ENCODE measurements at regions not wholly inside any gene's neighbourhood (a gene's known extent, or its start where the extent isn't known, plus 50 kb on each side); places are given as distances from the start of the nearest gene placed in this dataset.

GRCh38 chr3:5861151-5861550 is 673.6 kb downstream of the EDEM1 start:
- Mint-ChIP-seq H3K27me3 (ENCODE audit: low read depth in 2 of 2) (no peaks in the 10 kb centered on the region), H3K36me3 (no peaks in the 10 kb centered on the region), H3K4me3 (no peak overlapping the region), H3K27ac (no peak overlapping the region), H3K9me3 (peaks cover 8% of the 10 kb centered on the region in 2 donors), H3K4me1 (no peaks in the 10 kb centered on the region)
- 87% methylated on average over 2 of the region's 3 CpGs for WGBS (ENCODE audit: insufficient coverage)
- H3K27ac ChIP-seq (ENCODE audit: low read length): no peak overlapping the region
- no peak for DNase-seq
- no peak overlapping the region for H3K4me3 ChIP-seq (ENCODE audit: low read length)
- H3K9me3 ChIP-seq (ENCODE audit: control insufficient read depth, insufficient read depth, low read length): no peaks in the 10 kb centered on the region
- no peak for ATAC-seq
- intact Hi-C loops (cut with micrococcal nuclease): no loop called here
- no peaks in the 10 kb centered on the region for H3K27me3 ChIP-seq (ENCODE audit: control insufficient read depth, insufficient read depth, low read length)
- no peaks in the 10 kb centered on the region for H3K4me1 ChIP-seq (ENCODE audit: control insufficient read depth, insufficient read depth, low read length)
- no peak for TF ChIP-seq CTCF (IDR thresholded peaks at IDR 0.05)
- no peaks in the 10 kb centered on the region for H3K36me3 ChIP-seq (ENCODE audit: control insufficient read depth, insufficient read depth, low read length)

GRCh38 chr3:5874931-5875341 is 687.4 kb downstream of the EDEM1 start:
- WGBS (ENCODE audit: insufficient coverage): 93% methylated on average over 2 of the region's 2 CpGs
- no peak for DNase-seq
- peaks cover 2 to 11% of the 10 kb centered on the region in 2 donors for H3K9me3 Mint-ChIP-seq
- no peaks in the 10 kb centered on the region for H3K36me3 Mint-ChIP-seq
- H3K9me3 ChIP-seq (ENCODE audit: control insufficient read depth, insufficient read depth, low read length): no peaks in the 10 kb centered on the region
- H3K4me3 Mint-ChIP-seq: no peak overlapping the region
- H3K27ac ChIP-seq (ENCODE audit: low read length): no peak overlapping the region
- no peak overlapping the region for H3K4me3 ChIP-seq (ENCODE audit: low read length)
- no peaks in the 10 kb centered on the region for H3K4me1 ChIP-seq (ENCODE audit: control insufficient read depth, insufficient read depth, low read length)
- H3K27me3 Mint-ChIP-seq (ENCODE audit: low read depth in 2 of 2): no peaks in the 10 kb centered on the region
- TF ChIP-seq CTCF (IDR thresholded peaks at IDR 0.05): no peak
- intact Hi-C loops (cut with micrococcal nuclease): no loop called here
- H3K4me1 Mint-ChIP-seq: no peaks in the 10 kb centered on the region
- no peak for ATAC-seq
- H3K27me3 ChIP-seq (ENCODE audit: control insufficient read depth, insufficient read depth, low read length): no peaks in the 10 kb centered on the region
- H3K27ac Mint-ChIP-seq: no peak overlapping the region
- H3K36me3 ChIP-seq (ENCODE audit: control insufficient read depth, insufficient read depth, low read length): no peaks in the 10 kb centered on the region

GRCh38 chr3:5888851-5889250 is 701.3 kb downstream of the EDEM1 start:
- no peak for TF ChIP-seq CTCF (IDR thresholded peaks at IDR 0.05)

GRCh38 chr3:5889374-5889773 is 701.9 kb downstream of the EDEM1 start:
- H3K27ac ChIP-seq (ENCODE audit: low read length): no peak overlapping the region
- no peaks in the 10 kb centered on the region for H3K9me3 ChIP-seq (ENCODE audit: control insufficient read depth, insufficient read depth, low read length)
- H3K4me1 ChIP-seq (ENCODE audit: control insufficient read depth, insufficient read depth, low read length): no peaks in the 10 kb centered on the region
- no peak for TF ChIP-seq CTCF (IDR thresholded peaks at IDR 0.05)
- H3K36me3 Mint-ChIP-seq: no peaks in the 10 kb centered on the region
- 100% methylated on average over 1 of the region's 3 CpGs for WGBS (ENCODE audit: insufficient coverage)
- peaks cover 12 to 13% of the 10 kb centered on the region in 2 donors for H3K9me3 Mint-ChIP-seq
- H3K27ac Mint-ChIP-seq: no peak overlapping the region
- ATAC-seq (no peak), DNase-seq (no peak)
- no peaks in the 10 kb centered on the region for H3K36me3 ChIP-seq (ENCODE audit: control insufficient read depth, insufficient read depth, low read length)
- no peaks in the 10 kb centered on the region for H3K4me1 Mint-ChIP-seq
- H3K4me3 ChIP-seq (ENCODE audit: low read length): no peak overlapping the region
- H3K4me3 Mint-ChIP-seq: no peak overlapping the region
- no peaks in the 10 kb centered on the region for H3K27me3 Mint-ChIP-seq (ENCODE audit: low read depth in 2 of 2)
- intact Hi-C loops (cut with micrococcal nuclease): no loop called here
- no peaks in the 10 kb centered on the region for H3K27me3 ChIP-seq (ENCODE audit: control insufficient read depth, insufficient read depth, low read length)

More at GRCh38 chr3:5888851-5889250, 701.3 kb downstream of the EDEM1 start:
- Histone ChIP-seq H3K9me3 (ENCODE audit: control insufficient read depth, insufficient read depth, low read length) (no peaks in the 10 kb centered on the region), H3K36me3 (ENCODE audit: control insufficient read depth, insufficient read depth, low read length) (no peaks in the 10 kb centered on the region), H3K4me1 (ENCODE audit: control insufficient read depth, insufficient read depth, low read length) (no peaks in the 10 kb centered on the region), H3K27ac (ENCODE audit: low read length) (no peak overlapping the region), H3K4me3 (ENCODE audit: low read length) (no peak overlapping the region), H3K27me3 (ENCODE audit: control insufficient read depth, insufficient read depth, low read length) (no peaks in the 10 kb centered on the region)
- H3K27me3 Mint-ChIP-seq (ENCODE audit: low read depth in 2 of 2): no peaks in the 10 kb centered on the region
- no peak overlapping the region for H3K27ac Mint-ChIP-seq
- no peaks in the 10 kb centered on the region for H3K36me3 Mint-ChIP-seq
- no peaks in the 10 kb centered on the region for H3K4me1 Mint-ChIP-seq
- 90% methylated on average over 2 of the region's 3 CpGs for WGBS (ENCODE audit: insufficient coverage)
- H3K9me3 Mint-ChIP-seq: peaks cover 12 to 13% of the 10 kb centered on the region in 2 donors
- intact Hi-C loops (cut with micrococcal nuclease): no loop called here
- DNase-seq (no peak), ATAC-seq (no peak)
- H3K4me3 Mint-ChIP-seq: no peak overlapping the region

Measured in natural killer cell (primary cell).